ENCODE measurements at regions not wholly inside any gene's neighbourhood (a gene's known extent, or its start where the extent isn't known, plus 50 kb on each side); places are given as distances from the start of the nearest gene placed in this dataset.
"Not testable (repeated sequence)": the region's sequence is repeated elsewhere in the genome, so short reads cannot be mapped to it uniquely, and the experiment has no call there.

- no peak for DNase-seq (ENCODE audit: low read depth)
Measured at GRCh38 chr14:83711046-83711445, 1818.9 kb upstream of the FLRT2 start.

GRCh38 chr14:83712418-83713129, 1817.4 kb upstream of the FLRT2 start:
- no peak for DNase-seq (ENCODE audit: low read depth)

- no peak for DNase-seq (ENCODE audit: low read depth)
Measured at GRCh38 chr14:83713732-83714131, 1816.2 kb upstream of the FLRT2 start.

GRCh38 chr14:83714151-83714550, 1815.8 kb upstream of the FLRT2 start:
- DNase-seq (ENCODE audit: low read depth): no peak

GRCh38 chr14:83719435-83719834, 1810.5 kb upstream of the FLRT2 start:
- not testable (repeated sequence) for DNase-seq (ENCODE audit: low read depth)

- no peak for DNase-seq (ENCODE audit: low read depth)
Measured at GRCh38 chr14:83733670-83734069, 1796.3 kb upstream of the FLRT2 start.

- DNase-seq (ENCODE audit: low read depth): no peak
Measured at GRCh38 chr14:83734431-83734830, 1795.5 kb upstream of the FLRT2 start.

GRCh38 chr14:83741269-83741668, 1788.7 kb upstream of the FLRT2 start:
- DNase-seq (ENCODE audit: low read depth): no peak

- no peak for DNase-seq (ENCODE audit: low read depth)
Measured at GRCh38 chr14:83744224-83744623, 1785.7 kb upstream of the FLRT2 start.

GRCh38 chr14:83744891-83745290, 1785.1 kb upstream of the FLRT2 start:
- no peak for DNase-seq (ENCODE audit: low read depth)

GRCh38 chr14:83746336-83746735, 1783.6 kb upstream of the FLRT2 start:
- no peak for DNase-seq (ENCODE audit: low read depth)

- DNase-seq (ENCODE audit: low read depth): no peak
Measured at GRCh38 chr14:83757916-83758315, 1772.0 kb upstream of the FLRT2 start.

GRCh38 chr14:83764656-83765599, 1765.0 kb upstream of the FLRT2 start:
- no peak for DNase-seq (ENCODE audit: low read depth)

- no peak for DNase-seq (ENCODE audit: low read depth)
Measured at GRCh38 chr14:83777516-83777915, 1752.4 kb upstream of the FLRT2 start.

GRCh38 chr14:83779266-83779665, 1750.7 kb upstream of the FLRT2 start:
- no peak for DNase-seq (ENCODE audit: low read depth)

GRCh38 chr14:83780321-83780720, 1749.6 kb upstream of the FLRT2 start:
- DNase-seq (ENCODE audit: low read depth): no peak

GRCh38 chr14:83798421-83798820, 1731.5 kb upstream of the FLRT2 start:
- no peak for DNase-seq (ENCODE audit: low read depth)

- no peak for DNase-seq (ENCODE audit: low read depth)
Measured at GRCh38 chr14:83799233-83799632, 1730.7 kb upstream of the FLRT2 start.

GRCh38 chr14:83814896-83815295, 1715.0 kb upstream of the FLRT2 start:
- no peak for DNase-seq (ENCODE audit: low read depth)

GRCh38 chr14:83816761-83817160, 1713.2 kb upstream of the FLRT2 start:
- no peak for DNase-seq (ENCODE audit: low read depth)

- no peak for DNase-seq (ENCODE audit: low read depth)
Measured at GRCh38 chr14:83825843-83826242, 1704.1 kb upstream of the FLRT2 start.

GRCh38 chr14:83826838-83827237, 1703.1 kb upstream of the FLRT2 start:
- DNase-seq (ENCODE audit: low read depth): no peak

GRCh38 chr14:83827383-83827782, 1702.6 kb upstream of the FLRT2 start:
- DNase-seq (ENCODE audit: low read depth): no peak
